Neural cell (in vitro differentiated cells): ENCODE measurements at regions not wholly inside any gene's neighbourhood (a gene's known extent, or its start where the extent isn't known, plus 50 kb on each side); places are given as distances from the start of the nearest gene placed in this dataset.

Experiments
- EP300 ChIP-seq: fragments of 450-650 bp; conservative IDR thresholded peaks from 2 replicates; pipeline ENCODE4 v1.6.1; 2014; ENCODE audit warnings: antibody characterized with exemption, mild to moderate bottlenecking, moderate library complexity; ENCODE audit not compliant: poor library complexity, severe bottlenecking
- EZH2 ChIP-seq: fragments of 200-600, 300-800 bp; shearing (Covaris generic), sonication (generic); IDR thresholded peaks from 2 replicates; pipeline ENCODE4 v1.6.1; 2014; ENCODE audit warnings: antibody characterized with exemption, low read length, borderline replicate concordance, mild to moderate bottlenecking; ENCODE audit not compliant: insufficient read depth, poor library complexity, severe bottlenecking
- MXI1 ChIP-seq: fragments of 450-650 bp; conservative IDR thresholded peaks from 2 replicates; pipeline ENCODE4 v1.6.1; 2014; ENCODE audit warnings: antibody characterized with exemption, mild to moderate bottlenecking; ENCODE audit not compliant: poor library complexity, severe bottlenecking
- POLR2AphosphoS5 ChIP-seq: IDR thresholded peaks from 2 replicates; pipeline ENCODE4 v1.6.1; 2012
- RAD21 ChIP-seq: fragments of 450-650 bp; conservative IDR thresholded peaks from 2 replicates; pipeline ENCODE4 v1.6.1; 2014; ENCODE audit warnings: antibody characterized with exemption, mild to moderate bottlenecking, moderate library complexity
- SMC3 ChIP-seq: fragments of 450-650 bp; conservative IDR thresholded peaks from 2 replicates; pipeline ENCODE4 v1.6.1; 2014; ENCODE audit warnings: antibody characterized with exemption, mild to moderate bottlenecking, moderate library complexity; ENCODE audit not compliant: poor library complexity
- TAF1 ChIP-seq: IDR thresholded peaks from 2 replicates; pipeline ENCODE4 v1.6.1; 2012; ENCODE audit warnings: low read depth
- TF ChIP-seq, protein P1 (sequence below): IDR thresholded peaks from 2 replicates; pipeline ENCODE4 v1.6.1; 2012; ENCODE audit warnings: borderline replicate concordance
- TF ChIP-seq, protein P2 (sequence below): fragments of 450-650 bp; IDR thresholded peaks from 2 replicates; pipeline ENCODE4 v1.5.1; 2014; ENCODE audit warnings: antibody characterized with exemption, mild to moderate bottlenecking, moderate library complexity; ENCODE audit not compliant: poor library complexity, severe bottlenecking

DNA sequence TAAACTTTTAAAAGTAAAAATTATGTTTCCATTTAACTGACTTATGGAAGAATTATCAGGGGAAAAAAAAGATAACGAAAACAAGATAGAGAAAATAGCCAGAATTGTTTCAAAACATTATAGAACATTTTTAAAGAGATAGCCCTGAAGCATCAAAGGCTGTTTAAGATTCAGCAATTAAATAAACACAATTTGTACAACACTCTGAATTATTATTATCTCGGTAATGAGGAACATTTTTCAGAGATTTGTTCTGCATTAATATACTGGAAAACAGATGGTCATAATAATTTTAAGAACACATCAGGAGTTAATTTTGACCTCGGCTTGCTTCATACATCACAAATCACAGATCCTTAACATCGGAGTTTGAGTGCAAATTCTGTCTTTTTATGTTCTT, 643.8 kb downstream of the SORCS1 start:
- TF ChIP-seq, protein P1, sequence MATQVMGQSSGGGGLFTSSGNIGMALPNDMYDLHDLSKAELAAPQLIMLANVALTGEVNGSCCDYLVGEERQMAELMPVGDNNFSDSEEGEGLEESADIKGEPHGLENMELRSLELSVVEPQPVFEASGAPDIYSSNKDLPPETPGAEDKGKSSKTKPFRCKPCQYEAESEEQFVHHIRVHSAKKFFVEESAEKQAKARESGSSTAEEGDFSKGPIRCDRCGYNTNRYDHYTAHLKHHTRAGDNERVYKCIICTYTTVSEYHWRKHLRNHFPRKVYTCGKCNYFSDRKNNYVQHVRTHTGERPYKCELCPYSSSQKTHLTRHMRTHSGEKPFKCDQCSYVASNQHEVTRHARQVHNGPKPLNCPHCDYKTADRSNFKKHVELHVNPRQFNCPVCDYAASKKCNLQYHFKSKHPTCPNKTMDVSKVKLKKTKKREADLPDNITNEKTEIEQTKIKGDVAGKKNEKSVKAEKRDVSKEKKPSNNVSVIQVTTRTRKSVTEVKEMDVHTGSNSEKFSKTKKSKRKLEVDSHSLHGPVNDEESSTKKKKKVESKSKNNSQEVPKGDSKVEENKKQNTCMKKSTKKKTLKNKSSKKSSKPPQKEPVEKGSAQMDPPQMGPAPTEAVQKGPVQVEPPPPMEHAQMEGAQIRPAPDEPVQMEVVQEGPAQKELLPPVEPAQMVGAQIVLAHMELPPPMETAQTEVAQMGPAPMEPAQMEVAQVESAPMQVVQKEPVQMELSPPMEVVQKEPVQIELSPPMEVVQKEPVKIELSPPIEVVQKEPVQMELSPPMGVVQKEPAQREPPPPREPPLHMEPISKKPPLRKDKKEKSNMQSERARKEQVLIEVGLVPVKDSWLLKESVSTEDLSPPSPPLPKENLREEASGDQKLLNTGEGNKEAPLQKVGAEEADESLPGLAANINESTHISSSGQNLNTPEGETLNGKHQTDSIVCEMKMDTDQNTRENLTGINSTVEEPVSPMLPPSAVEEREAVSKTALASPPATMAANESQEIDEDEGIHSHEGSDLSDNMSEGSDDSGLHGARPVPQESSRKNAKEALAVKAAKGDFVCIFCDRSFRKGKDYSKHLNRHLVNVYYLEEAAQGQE, result no peak
- TF ChIP-seq EP300 (no peak), EZH2 (no peak), SMC3 (no peak), POLR2AphosphoS5 (no peak), TAF1 (no peak), RAD21 (no peak), MXI1 (no peak)
- TF ChIP-seq, protein P2, sequence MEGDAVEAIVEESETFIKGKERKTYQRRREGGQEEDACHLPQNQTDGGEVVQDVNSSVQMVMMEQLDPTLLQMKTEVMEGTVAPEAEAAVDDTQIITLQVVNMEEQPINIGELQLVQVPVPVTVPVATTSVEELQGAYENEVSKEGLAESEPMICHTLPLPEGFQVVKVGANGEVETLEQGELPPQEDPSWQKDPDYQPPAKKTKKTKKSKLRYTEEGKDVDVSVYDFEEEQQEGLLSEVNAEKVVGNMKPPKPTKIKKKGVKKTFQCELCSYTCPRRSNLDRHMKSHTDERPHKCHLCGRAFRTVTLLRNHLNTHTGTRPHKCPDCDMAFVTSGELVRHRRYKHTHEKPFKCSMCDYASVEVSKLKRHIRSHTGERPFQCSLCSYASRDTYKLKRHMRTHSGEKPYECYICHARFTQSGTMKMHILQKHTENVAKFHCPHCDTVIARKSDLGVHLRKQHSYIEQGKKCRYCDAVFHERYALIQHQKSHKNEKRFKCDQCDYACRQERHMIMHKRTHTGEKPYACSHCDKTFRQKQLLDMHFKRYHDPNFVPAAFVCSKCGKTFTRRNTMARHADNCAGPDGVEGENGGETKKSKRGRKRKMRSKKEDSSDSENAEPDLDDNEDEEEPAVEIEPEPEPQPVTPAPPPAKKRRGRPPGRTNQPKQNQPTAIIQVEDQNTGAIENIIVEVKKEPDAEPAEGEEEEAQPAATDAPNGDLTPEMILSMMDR, result no peak
